ENCODE measurements at regions not wholly inside any gene's neighbourhood (a gene's known extent, or its start where the extent isn't known, plus 50 kb on each side); places are given as distances from the start of the nearest gene placed in this dataset.

DNA sequence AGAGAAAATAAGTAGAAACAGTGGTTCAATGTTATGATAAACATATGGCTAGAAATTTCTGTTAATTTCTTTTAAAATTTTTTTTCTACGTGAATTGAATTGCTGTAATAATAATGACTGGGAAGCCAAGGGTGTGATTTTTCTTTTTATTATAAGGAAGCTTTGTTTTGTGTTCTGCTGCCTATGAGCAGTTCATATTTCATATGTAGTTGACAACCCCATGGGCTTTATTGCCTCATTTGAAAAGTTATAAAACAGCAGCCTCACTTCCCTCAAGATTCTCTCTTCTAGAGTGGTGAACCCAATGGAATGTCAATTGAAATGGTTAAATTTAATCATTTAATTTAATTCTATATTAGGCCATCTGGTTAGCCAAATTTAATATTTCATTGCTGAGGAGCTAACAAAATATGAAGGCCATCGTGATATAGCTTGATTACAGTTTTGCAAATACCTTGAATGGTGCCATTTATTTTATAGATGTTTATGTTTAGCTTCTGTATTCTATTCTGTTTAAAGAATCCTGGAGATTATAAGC is 72.6 kb upstream of the DOCK10 start:
- Mint-ChIP-seq H3K9me3 (no peaks in the 10 kb centered on the region), H3K4me1 (peaks cover 0 to 9% (median 0%) of the 10 kb centered on the region in 3 donors)
- POLR2A ChIA-PET, result no interaction called here

DNA sequence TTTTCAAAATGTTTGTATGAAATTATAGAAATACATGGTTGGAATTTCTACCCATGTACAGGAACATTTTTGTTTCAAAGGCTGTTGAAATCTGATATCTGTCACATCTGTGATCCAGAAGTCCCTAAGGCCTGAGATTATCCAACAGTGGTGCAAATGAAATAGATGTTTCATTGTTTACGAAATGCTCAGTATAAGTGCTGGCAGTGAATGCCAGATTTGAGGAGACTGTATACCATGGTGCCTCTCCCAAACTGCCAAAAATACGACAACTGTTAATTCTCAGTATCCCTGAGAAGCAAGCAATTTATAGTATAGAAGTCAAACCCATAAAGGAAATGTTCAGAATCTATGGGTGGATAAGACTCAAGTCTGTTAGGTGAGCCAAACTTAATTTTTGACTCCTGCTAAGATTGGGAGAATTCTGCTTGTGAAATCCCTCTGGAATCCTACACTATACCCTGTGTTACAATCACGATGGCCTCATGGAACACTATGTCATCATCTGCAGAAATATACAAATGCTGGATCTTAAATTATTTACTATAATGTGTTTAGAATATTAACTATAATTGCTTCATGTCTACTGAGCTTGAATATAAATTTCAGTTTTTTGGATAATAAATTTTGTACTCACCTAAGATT is 71.2 kb upstream of the DOCK10 start:
- Histone ChIP-seq H3K36me3 (ENCODE audit: insufficient read depth, low read length) (no peaks in the 10 kb centered on the region), H3K27ac (ENCODE audit: low read depth, low read length) (no peak overlapping the region), H3K9me3 (ENCODE audit: low read length) (no peaks in the 10 kb centered on the region), H3K4me1 (ENCODE audit: insufficient read depth, low read length) (no peaks in the 10 kb centered on the region), H3K27me3 (ENCODE audit: insufficient read depth, low read length, poor library complexity, severe bottlenecking) (no peaks in the 10 kb centered on the region), H3K4me3 (ENCODE audit: low read length) (no peak overlapping the region)
- DNase-seq, result no peak
- Mint-ChIP-seq H3K9me3 (no peaks in the 10 kb centered on the region), H3K27me3 (peaks cover 1 to 8% of the 10 kb centered on the region in 2 donors), H3K4me1 (peaks cover 0 to 9% (median 0%) of the 10 kb centered on the region in 3 donors), H3K27ac (no peak overlapping the region), H3K36me3 (no peaks in the 10 kb centered on the region), H3K4me3 (no peak overlapping the region)
- POLR2A ChIA-PET, result no interaction called here
- CTCF ChIA-PET, result no interaction called here

More for the DNA sequence above, 72.6 kb upstream of the DOCK10 start:
- Histone ChIP-seq H3K9me3 (ENCODE audit: low read length) (no peaks in the 10 kb centered on the region), H3K27me3 (ENCODE audit: insufficient read depth, low read length, poor library complexity, severe bottlenecking) (no peaks in the 10 kb centered on the region), H3K27ac (ENCODE audit: low read depth, low read length) (no peak overlapping the region), H3K4me1 (ENCODE audit: insufficient read depth, low read length) (no peaks in the 10 kb centered on the region), H3K4me3 (ENCODE audit: low read length) (no peak overlapping the region), H3K36me3 (ENCODE audit: insufficient read depth, low read length) (no peaks in the 10 kb centered on the region)
- Mint-ChIP-seq H3K27ac (no peak overlapping the region), H3K27me3 (peaks cover 1 to 8% of the 10 kb centered on the region in 2 donors), H3K36me3 (no peaks in the 10 kb centered on the region), H3K4me3 (no peak overlapping the region)
- DNase-seq, result no peak
- CTCF ChIA-PET, result interaction anchor here (1.0 kb wide), 1 partner anchor 9 kb away, joined by 3 read pairs; no protein-coding TSS in a partner anchor

- ChIA-PET POLR2A (no interaction called here), CTCF (no interaction called here)
- Mint-ChIP-seq H3K36me3 (peaks cover 0 to under 1% (median 0%) of the 10 kb centered on the region in 3 donors), H3K9me3 (no peaks in the 10 kb centered on the region), H3K27ac (no peak overlapping the region), H3K4me3 (no peak overlapping the region), H3K4me1 (peaks cover 0 to 9% (median 0%) of the 10 kb centered on the region in 3 donors), H3K27me3 (peaks cover 1 to 8% of the 10 kb centered on the region in 2 donors)
- DNase-seq, result no peak
- no peaks in the 10 kb centered on the region for H3K4me1 ChIP-seq (ENCODE audit: insufficient read depth, low read length)
- H3K36me3 ChIP-seq (ENCODE audit: insufficient read depth, low read length), result no peaks in the 10 kb centered on the region
- no peaks in the 10 kb centered on the region for H3K27me3 ChIP-seq (ENCODE audit: insufficient read depth, low read length, poor library complexity, severe bottlenecking)
- no peaks in the 10 kb centered on the region for H3K9me3 ChIP-seq (ENCODE audit: low read length)
- H3K4me3 ChIP-seq (ENCODE audit: low read length), result no peak overlapping the region
- H3K27ac ChIP-seq (ENCODE audit: low read depth, low read length), result no peak overlapping the region
Observed at GRCh38 chr2:225112362-225113126, 70.3 kb upstream of the DOCK10 start.

DNA sequence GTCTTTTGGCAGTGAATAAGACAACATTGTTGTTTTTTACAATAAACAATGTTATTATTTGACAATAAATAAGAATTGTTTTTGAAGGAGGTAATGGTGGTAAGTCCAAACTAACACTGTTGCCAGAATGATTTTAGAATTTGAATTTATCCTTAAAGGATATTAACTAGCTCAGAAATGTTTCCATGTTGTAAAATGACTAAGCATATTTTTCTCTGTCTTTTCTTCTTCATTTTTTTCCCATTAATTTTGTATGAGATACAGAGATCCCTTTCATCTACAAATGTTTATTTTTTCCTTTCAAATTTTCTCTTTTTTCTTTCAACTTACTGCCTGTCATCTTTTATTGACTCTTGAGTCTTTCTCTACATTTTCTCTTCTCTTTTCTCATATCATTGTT is 66.5 kb upstream of the DOCK10 start:
- H3K4me1 Mint-ChIP-seq, result no peaks in the 10 kb centered on the region
- H3K27ac Mint-ChIP-seq, result no peak overlapping the region
- ChIA-PET POLR2A (interaction anchor here (0.7 kb wide), 2 partner anchors 13 to 154 kb away, joined by 3 to 6 read pairs; no protein-coding TSS in a partner anchor), CTCF (interaction anchor here (0.7 kb wide), 1 partner anchor 1116 kb away, joined by 3 read pairs; no protein-coding TSS in a partner anchor)
- Histone ChIP-seq H3K9me3 (ENCODE audit: low read length) (no peaks in the 10 kb centered on the region), H3K27me3 (ENCODE audit: insufficient read depth, low read length, poor library complexity, severe bottlenecking) (no peaks in the 10 kb centered on the region), H3K4me1 (ENCODE audit: insufficient read depth, low read length) (no peaks in the 10 kb centered on the region), H3K36me3 (ENCODE audit: insufficient read depth, low read length) (no peaks in the 10 kb centered on the region), H3K27ac (ENCODE audit: low read depth, low read length) (no peak overlapping the region), H3K4me3 (ENCODE audit: low read length) (no peak overlapping the region)
- no peaks in the 10 kb centered on the region for H3K9me3 Mint-ChIP-seq
- peaks cover 0 to 5% (median 0%) of the 10 kb centered on the region in 3 donors for H3K36me3 Mint-ChIP-seq
- H3K4me3 Mint-ChIP-seq, result no peak overlapping the region
- DNase-seq, result no peak
- H3K27me3 Mint-ChIP-seq, result peaks cover 1 to 10% of the 10 kb centered on the region in 2 donors

GRCh38 chr2:225104971-225105370 is 62.7 kb upstream of the DOCK10 start:
- H3K27ac Mint-ChIP-seq, result no peak overlapping the region
- H3K27me3 Mint-ChIP-seq, result peaks cover 0 to 6% of the 10 kb centered on the region in 2 donors
- DNase-seq, result no peak
- Histone ChIP-seq H3K4me1 (ENCODE audit: insufficient read depth, low read length) (no peaks in the 10 kb centered on the region), H3K36me3 (ENCODE audit: insufficient read depth, low read length) (no peaks in the 10 kb centered on the region), H3K4me3 (ENCODE audit: low read length) (no peak overlapping the region), H3K27ac (ENCODE audit: low read depth, low read length) (no peak overlapping the region), H3K9me3 (ENCODE audit: low read length) (no peaks in the 10 kb centered on the region), H3K27me3 (ENCODE audit: insufficient read depth, low read length, poor library complexity, severe bottlenecking) (no peaks in the 10 kb centered on the region)
- CTCF ChIA-PET, result no interaction called here
- H3K9me3 Mint-ChIP-seq, result no peaks in the 10 kb centered on the region
- H3K4me3 Mint-ChIP-seq, result no peak overlapping the region
- H3K4me1 Mint-ChIP-seq, result no peaks in the 10 kb centered on the region
- peaks cover 0 to 5% (median 0%) of the 10 kb centered on the region in 3 donors for H3K36me3 Mint-ChIP-seq
- POLR2A ChIA-PET, result no interaction called here

DNA sequence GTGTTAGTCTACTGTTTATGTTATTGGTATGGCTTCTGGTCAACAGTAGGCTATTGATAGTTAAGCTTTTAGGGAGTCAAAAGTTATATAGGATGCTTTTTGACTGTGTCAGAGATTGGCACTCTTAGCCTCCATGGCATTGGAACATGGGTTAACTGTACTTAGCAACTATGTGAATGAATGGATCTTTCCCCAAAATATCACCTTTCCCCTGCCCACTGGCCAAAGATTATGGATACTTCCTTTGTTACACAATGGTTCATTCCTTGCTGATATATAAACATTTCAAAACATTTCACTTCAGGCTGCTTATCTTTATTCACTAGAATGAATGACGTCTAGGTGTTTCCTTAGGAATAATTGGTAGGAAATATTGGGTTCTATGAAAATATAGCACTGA is 62.1 kb upstream of the DOCK10 start:
- H3K9me3 Mint-ChIP-seq, result no peaks in the 10 kb centered on the region
- no peak overlapping the region for H3K4me3 ChIP-seq (ENCODE audit: low read length)
- no peaks in the 10 kb centered on the region for H3K4me1 Mint-ChIP-seq
- peaks cover 0 to 6% of the 10 kb centered on the region in 2 donors for H3K27me3 Mint-ChIP-seq
- no peaks in the 10 kb centered on the region for H3K36me3 ChIP-seq (ENCODE audit: insufficient read depth, low read length)
- H3K27ac Mint-ChIP-seq, result no peak overlapping the region
- no peaks in the 10 kb centered on the region for H3K9me3 ChIP-seq (ENCODE audit: low read length)
- H3K4me3 Mint-ChIP-seq, result no peak overlapping the region
- ChIA-PET CTCF (no interaction called here), POLR2A (no interaction called here)
- H3K4me1 ChIP-seq (ENCODE audit: insufficient read depth, low read length), result no peaks in the 10 kb centered on the region
- H3K27ac ChIP-seq (ENCODE audit: low read depth, low read length), result no peak overlapping the region
- no peaks in the 10 kb centered on the region for H3K27me3 ChIP-seq (ENCODE audit: insufficient read depth, low read length, poor library complexity, severe bottlenecking)
- H3K36me3 Mint-ChIP-seq, result peaks cover 0 to 5% (median 0%) of the 10 kb centered on the region in 3 donors
- no peak for DNase-seq

GRCh38 chr2:225103737-225104141 is 61.5 kb upstream of the DOCK10 start:
- DNase-seq, result no peak
- H3K36me3 Mint-ChIP-seq, result peaks cover 0 to 5% (median 0%) of the 10 kb centered on the region in 3 donors

DNA sequence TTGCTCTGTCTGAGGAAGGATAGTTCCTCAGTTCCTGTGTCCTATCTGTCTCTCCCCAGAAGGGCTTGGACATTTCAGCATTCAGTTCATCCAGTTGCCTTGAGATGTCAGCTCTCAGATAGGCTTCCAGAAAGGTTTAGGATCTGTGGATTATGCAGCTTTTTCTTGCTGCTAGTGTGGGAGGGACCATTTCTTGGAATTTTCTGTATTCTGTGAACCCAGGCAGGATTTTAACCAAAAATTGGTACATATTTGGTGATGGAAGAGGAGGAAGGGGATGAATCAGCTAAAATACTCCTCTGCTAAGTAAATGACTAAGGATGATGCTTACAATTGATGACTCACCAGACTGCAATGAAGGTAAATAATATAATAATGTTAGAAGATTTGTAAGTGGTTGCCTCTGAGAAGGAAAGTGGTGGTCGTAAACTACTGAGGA is 58.6 kb upstream of the DOCK10 start:
- Histone ChIP-seq H3K36me3 (ENCODE audit: insufficient read depth, low read length) (no peaks in the 10 kb centered on the region), H3K9me3 (ENCODE audit: low read length) (no peaks in the 10 kb centered on the region), H3K4me3 (ENCODE audit: low read length) (no peak overlapping the region), H3K27me3 (ENCODE audit: insufficient read depth, low read length, poor library complexity, severe bottlenecking) (no peaks in the 10 kb centered on the region), H3K4me1 (ENCODE audit: insufficient read depth, low read length) (no peaks in the 10 kb centered on the region), H3K27ac (ENCODE audit: low read depth, low read length) (no peak overlapping the region)
- H3K4me1 Mint-ChIP-seq, result no peaks in the 10 kb centered on the region
- POLR2A ChIA-PET, result no interaction called here
- peaks cover 0 to 5% (median 0%) of the 10 kb centered on the region in 3 donors for H3K36me3 Mint-ChIP-seq
- no peaks in the 10 kb centered on the region for H3K9me3 Mint-ChIP-seq
- H3K27ac Mint-ChIP-seq, result no peak overlapping the region
- CTCF ChIA-PET, result no interaction called here
- peaks cover 0 to 5% of the 10 kb centered on the region in 2 donors for H3K27me3 Mint-ChIP-seq
- no peak for DNase-seq
- no peak overlapping the region for H3K4me3 Mint-ChIP-seq

More at GRCh38 chr2:225103737-225104141, 61.5 kb upstream of the DOCK10 start:
- CTCF ChIA-PET, result no interaction called here
- H3K27me3 Mint-ChIP-seq, result peaks cover 0 to 6% of the 10 kb centered on the region in 2 donors
- H3K9me3 Mint-ChIP-seq, result no peaks in the 10 kb centered on the region
- POLR2A ChIA-PET, result no interaction called here
- no peak overlapping the region for H3K27ac ChIP-seq (ENCODE audit: low read depth, low read length)
- no peaks in the 10 kb centered on the region for H3K9me3 ChIP-seq (ENCODE audit: low read length)
- H3K36me3 ChIP-seq (ENCODE audit: insufficient read depth, low read length), result no peaks in the 10 kb centered on the region
- no peak overlapping the region for H3K27ac Mint-ChIP-seq
- no peaks in the 10 kb centered on the region for H3K27me3 ChIP-seq (ENCODE audit: insufficient read depth, low read length, poor library complexity, severe bottlenecking)
- H3K4me3 Mint-ChIP-seq, result no peak overlapping the region
- no peaks in the 10 kb centered on the region for H3K4me1 Mint-ChIP-seq
- no peak overlapping the region for H3K4me3 ChIP-seq (ENCODE audit: low read length)
- no peaks in the 10 kb centered on the region for H3K4me1 ChIP-seq (ENCODE audit: insufficient read depth, low read length)
